HCT116 (cell line): ENCODE measurements at regions not wholly inside any gene's neighbourhood (a gene's known extent, or its start where the extent isn't known, plus 50 kb on each side); places are given as distances from the start of the nearest gene placed in this dataset.
A peak's percentile ranks its signal among the peaks of the same experiment; 100 is the strongest.

Experiments
- ATAC-seq: fragments of 200-7000 bp; cut with Tn5 transposase; 2 replicates; pipeline ENCODE4 v1.9.1; 2020; ENCODE audit warnings: mild to moderate bottlenecking, moderate library complexity
- BruUV-seq: library from RNA; stranded (reverse); fragments of 400-500 nt; replicated peaks from 2 replicates; lab custom pipeline; 2021; lab: Mats Ljungman, UMichigan
- CTCF ChIA-PET: fragments of 300-600 bp; sonication (Branson Sonifier 250); formaldehyde crosslinking; loops from one replicate; lab custom pipeline; 2021; ENCODE audit warnings: antibody characterized with exemption; lab: Charles Lee
- POLR2A ChIA-PET: fragments of 300-600, 350-600 bp; sonication (Branson Sonifier 250); formaldehyde crosslinking; loops from one replicate; lab custom pipeline; 2021; ENCODE audit warnings: antibody characterized with exemption; lab: Charles Lee
- RAD21 ChIA-PET, 2 experiments: fragments of 300-600 bp; sonication (Branson Sonifier 250); formaldehyde crosslinking; loops; one replicate each; lab custom pipeline; 2023; ENCODE audit warnings: low total read pairs in 2 of 2; ENCODE audit not compliant: uncharacterized antibody in 2 of 2, unreplicated experiment in 2 of 2, low non-redundant PET in 1 of 2; lab: Charles Lee
- DNase-seq: peaks from one replicate; pipeline ENCODE4 v3.0.0-alpha.2; 2010; ENCODE audit warnings: low read depth, low spot score
- H2AFZ ChIP-seq: fragments of 200-600 bp; shearing (Covaris generic), sonication (generic); 2 replicates; pipeline ENCODE4 v1.6.1; 2017; ENCODE audit warnings: low read depth, mixed run types, mixed read lengths, antibody characterized with exemption, low read length; ENCODE audit not compliant: poor library complexity, severe bottlenecking
- H3K27ac ChIP-seq: 2 replicates; pipeline ENCODE4 v1.5.1; 2012; ENCODE audit warnings: low read depth, low read length
- H3K27me3 ChIP-seq: fragments of 200-600 bp; sonication (generic); 2 replicates; pipeline ENCODE4 v1.6.1; 2016; ENCODE audit warnings: mixed run types, low read length, mixed read lengths; ENCODE audit not compliant: insufficient read depth
- H3K36me3 ChIP-seq, 2 experiments: fragments of 200-500 bp in 1 of 2; fragments of 200-600 bp in 1 of 2; sonication (Bioruptor generic) in 1 of 2; sonication (generic) in 1 of 2; 2 replicates each; pipeline versions ENCODE4 v1.5.1 to v1.6.1; 2014 to 2016; ENCODE audit warnings: low read length in 2 of 2, inconsistent platforms in 1 of 2, mixed read lengths in 1 of 2, mixed run types in 1 of 2; ENCODE audit not compliant: insufficient read depth in 2 of 2, control insufficient read depth in 1 of 2
- H3K4me1 ChIP-seq, 2 experiments: fragments of 200-600 bp in 1 of 2; sonication (generic) in 1 of 2; 2 replicates each; pipeline versions ENCODE4 v1.5.1 to v1.6.1; 2012 to 2017; ENCODE audit warnings: low read length in 2 of 2, inconsistent platforms in 1 of 2, mild to moderate bottlenecking in 1 of 2, mixed read lengths in 1 of 2, mixed run types in 1 of 2, moderate library complexity in 1 of 2; ENCODE audit not compliant: insufficient read depth in 2 of 2, control insufficient read depth in 1 of 2
- H3K4me2 ChIP-seq: fragments of 200-600 bp; sonication (generic); 2 replicates; pipeline ENCODE4 v1.6.1; 2017; ENCODE audit warnings: mixed run types, low read length, mixed read lengths
- H3K4me3 ChIP-seq, 2 experiments: fragments of 200-600 bp in 1 of 2; sonication (generic) in 1 of 2; replicated peaks in 1 of 2; 2 replicates each; pipeline ENCODE4 v1.5.1; 2011 to 2016; ENCODE audit warnings: low read length in 2 of 2, control low read depth in 1 of 2, low read depth in 1 of 2, mild to moderate bottlenecking in 1 of 2, mixed read lengths in 1 of 2, mixed run types in 1 of 2
- H3K79me2 ChIP-seq: fragments of 200-600 bp; sonication (generic); 2 replicates; pipeline ENCODE4 v1.6.1; 2017; ENCODE audit warnings: mild to moderate bottlenecking, mixed run types, low read length, moderate library complexity, mixed read lengths; ENCODE audit not compliant: insufficient read depth
- H3K9ac ChIP-seq: fragments of 200-600 bp; sonication (generic); 2 replicates; pipeline ENCODE4 v1.6.1; 2016; ENCODE audit warnings: low read length, mixed read lengths
- H3K9me2 ChIP-seq: fragments of 200-600 bp; sonication (generic), shearing (Covaris generic); 2 replicates; pipeline ENCODE4 v1.6.1; 2017; ENCODE audit warnings: mixed run types, mild to moderate bottlenecking, moderate library complexity; ENCODE audit not compliant: insufficient read depth
- H3K9me3 ChIP-seq, 2 experiments: fragments of 200-500 bp in 1 of 2; fragments of 200-600 bp in 1 of 2; sonication (Bioruptor generic) in 1 of 2; sonication (generic) in 1 of 2; 2 replicates each; pipeline ENCODE4 v1.6.1; 2014 to 2017; ENCODE audit warnings: low read length in 2 of 2, mixed read lengths in 2 of 2, inconsistent platforms in 1 of 2, low read depth in 1 of 2, mild to moderate bottlenecking in 1 of 2, mixed run types in 1 of 2, moderate library complexity in 1 of 2; ENCODE audit not compliant: control insufficient read depth in 1 of 2, insufficient read depth in 1 of 2
- H4K20me1 ChIP-seq: fragments of 200-600 bp; sonication (generic), shearing (Covaris generic); 2 replicates; pipeline ENCODE4 v1.6.1; 2017; ENCODE audit warnings: mixed run types, mild to moderate bottlenecking, moderate library complexity; ENCODE audit not compliant: insufficient read depth
- CEBPB ChIP-seq: IDR thresholded peaks from 2 replicates; pipeline ENCODE4 v1.6.1; 2012; ENCODE audit warnings: low read depth
- ELF1 ChIP-seq: IDR thresholded peaks from 2 replicates; pipeline ENCODE4 v1.6.1; 2012; ENCODE audit warnings: low read depth, borderline replicate concordance
- FOSL1 ChIP-seq: IDR thresholded peaks from 2 replicates; pipeline ENCODE4 v1.6.1; 2012; ENCODE audit warnings: low read depth
- POLR2A ChIP-seq: IDR thresholded peaks from 2 replicates; pipeline ENCODE4 v1.7.0; 2011; ENCODE audit warnings: borderline replicate concordance; ENCODE audit not compliant: insufficient read depth, insufficient read length; ENCODE audit errors: extremely low read depth
- POLR2AphosphoS5 ChIP-seq: IDR thresholded peaks from 2 replicates; pipeline ENCODE4 v1.6.1; 2011; ENCODE audit warnings: mild to moderate bottlenecking, low read depth, low read length, moderate library complexity
- RAD21 ChIP-seq: IDR thresholded peaks from 2 replicates; pipeline ENCODE4 v1.6.1; 2012; ENCODE audit warnings: low read depth, mild to moderate bottlenecking
- SIN3A ChIP-seq: IDR thresholded peaks from 2 replicates; pipeline ENCODE4 v1.6.1; 2012; ENCODE audit warnings: low read depth
- YY1 ChIP-seq: IDR thresholded peaks from 2 replicates; pipeline ENCODE4 v1.6.1; 2011; ENCODE audit warnings: low read length, low read depth, moderate library complexity, mild to moderate bottlenecking; ENCODE audit not compliant: insufficient replicate concordance; ENCODE audit errors: extremely low read depth
- ZNF274 ChIP-seq: fragments of 200-500 bp; sonication (Bioruptor generic); IDR thresholded peaks from 2 replicates; pipeline ENCODE4 v1.6.1; 2014; ENCODE audit warnings: mild to moderate bottlenecking, low read depth, low read length, inconsistent platforms
- intact Hi-C: fragments of 100-400 bp; cut with micrococcal nuclease; formaldehyde crosslinking; loops from 2 replicates; pipeline ENCODE4 v1.10.0; 2022
- TF ChIP-seq, protein P1 (sequence below), 3 experiments: fragments of 200-600 bp in 1 of 3; sonication (generic) in 1 of 3; IDR thresholded peaks in 2 of 3; conservative IDR thresholded peaks in 1 of 3; 2 replicates each; pipeline ENCODE4 v1.5.1; 2012 to 2017; ENCODE audit warnings: low read depth in 2 of 3, low read length in 2 of 3, antibody characterized with exemption in 1 of 3, borderline replicate concordance in 1 of 3, control low read depth in 1 of 3, mild to moderate bottlenecking in 1 of 3, mixed read lengths in 1 of 3, mixed run types in 1 of 3, moderate library complexity in 1 of 3; ENCODE audit not compliant: insufficient read depth in 1 of 3
- TF ChIP-seq, protein P2 (sequence below): IDR thresholded peaks from 2 replicates; pipeline ENCODE4 v1.6.1; 2012

DNA sequence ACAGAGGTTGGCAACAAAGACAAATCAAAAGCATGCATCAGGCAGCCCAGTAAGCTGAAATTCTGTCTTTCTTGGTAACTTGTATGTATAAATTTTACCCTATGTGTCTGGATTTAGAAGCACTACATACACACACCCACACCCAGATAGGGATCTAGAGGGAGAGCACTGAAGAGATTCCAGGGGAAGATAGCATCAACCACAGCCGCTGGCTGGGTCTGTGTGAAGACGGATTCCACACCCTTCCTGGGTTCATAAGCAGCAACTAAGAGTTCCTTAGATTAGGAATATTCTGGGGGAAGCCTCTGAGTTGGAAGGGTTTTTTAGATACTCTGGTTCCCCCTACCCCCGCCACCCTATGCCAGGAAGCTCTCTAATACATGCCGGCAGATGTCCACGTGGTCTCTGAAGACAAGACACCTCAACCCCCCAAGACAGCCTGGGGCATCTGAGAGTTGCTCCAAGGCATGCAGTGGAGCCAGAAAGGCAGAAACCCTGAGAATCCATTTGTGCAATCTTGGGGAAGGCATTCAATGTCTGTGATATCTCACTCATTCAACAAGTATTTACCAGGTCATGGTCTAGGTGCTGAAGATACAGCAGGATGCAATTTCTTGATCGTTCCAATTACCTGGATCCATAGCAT is 86.4 kb downstream of the NOG start:
- Histone ChIP-seq H2AFZ (peak overlapping the region; percentile 86), H3K9me2 (no peaks in the 10 kb centered on the region), H3K36me3 (no peaks in the 10 kb centered on the region), H3K79me2 (no peaks in the 10 kb centered on the region), H3K27me3 (peaks cover 12% of the 10 kb centered on the region; the same call in 1 of the 2 replicates), H3K9ac (no peak overlapping the region), H3K27ac (no peak overlapping the region), H3K9me3 (no peaks in the 10 kb centered on the region), H4K20me1 (no peaks in the 10 kb centered on the region), H3K4me3 (no peak overlapping the region), H3K4me1 (peaks cover 10 to 36% of the 10 kb centered on the region in 2 experiments; a peak in 3 of 4 replicates), H3K4me2 (no peak overlapping the region)
- BruUV-seq, result no TSS peak
- ATAC-seq (no peak), DNase-seq (no peak)
- RAD21 ChIA-PET, result no interaction called here
- intact Hi-C loops, result loop anchor here (1.0 kb wide), 1 partner anchor 88 kb away; no protein-coding TSS in a partner anchor
- CTCF ChIA-PET, result interaction anchor here (0.8 to 4.1 kb wide), 2 partner anchors 36 to 180 kb away, joined by 3 to 30 read pairs; no protein-coding TSS in a partner anchor
- TF ChIP-seq POLR2A, result no peak
- no peak for TF ChIP-seq POLR2AphosphoS5
- TF ChIP-seq SIN3A, result no peak
- TF ChIP-seq, protein P1, sequence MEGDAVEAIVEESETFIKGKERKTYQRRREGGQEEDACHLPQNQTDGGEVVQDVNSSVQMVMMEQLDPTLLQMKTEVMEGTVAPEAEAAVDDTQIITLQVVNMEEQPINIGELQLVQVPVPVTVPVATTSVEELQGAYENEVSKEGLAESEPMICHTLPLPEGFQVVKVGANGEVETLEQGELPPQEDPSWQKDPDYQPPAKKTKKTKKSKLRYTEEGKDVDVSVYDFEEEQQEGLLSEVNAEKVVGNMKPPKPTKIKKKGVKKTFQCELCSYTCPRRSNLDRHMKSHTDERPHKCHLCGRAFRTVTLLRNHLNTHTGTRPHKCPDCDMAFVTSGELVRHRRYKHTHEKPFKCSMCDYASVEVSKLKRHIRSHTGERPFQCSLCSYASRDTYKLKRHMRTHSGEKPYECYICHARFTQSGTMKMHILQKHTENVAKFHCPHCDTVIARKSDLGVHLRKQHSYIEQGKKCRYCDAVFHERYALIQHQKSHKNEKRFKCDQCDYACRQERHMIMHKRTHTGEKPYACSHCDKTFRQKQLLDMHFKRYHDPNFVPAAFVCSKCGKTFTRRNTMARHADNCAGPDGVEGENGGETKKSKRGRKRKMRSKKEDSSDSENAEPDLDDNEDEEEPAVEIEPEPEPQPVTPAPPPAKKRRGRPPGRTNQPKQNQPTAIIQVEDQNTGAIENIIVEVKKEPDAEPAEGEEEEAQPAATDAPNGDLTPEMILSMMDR (IDR thresholded peaks at IDR 0.05 in 2 of 3, conservative IDR thresholded peaks at IDR 0.05 in 1 of 3; ENCODE audit: borderline replicate concordance in 1 of 3, insufficient read depth in 1 of 3, low read depth in 2 of 3, low read length in 2 of 3), result no peak
- no peak for TF ChIP-seq RAD21
- no peak for TF ChIP-seq ELF1
- TF ChIP-seq ZNF274, result no peak
- no peak for TF ChIP-seq CEBPB
- TF ChIP-seq YY1, result no peak
- TF ChIP-seq, protein P2, sequence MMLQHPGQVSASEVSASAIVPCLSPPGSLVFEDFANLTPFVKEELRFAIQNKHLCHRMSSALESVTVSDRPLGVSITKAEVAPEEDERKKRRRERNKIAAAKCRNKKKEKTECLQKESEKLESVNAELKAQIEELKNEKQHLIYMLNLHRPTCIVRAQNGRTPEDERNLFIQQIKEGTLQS, result no peak
- no peak for TF ChIP-seq FOSL1
- POLR2A ChIA-PET, result no interaction called here
